Sigmoid colon (tissue), 4 donors: ENCODE measurements at regions not wholly inside any gene's neighbourhood (a gene's known extent, or its start where the extent isn't known, plus 50 kb on each side); places are given as distances from the start of the nearest gene placed in this dataset.

Source experiments
- EP300 ChIP-seq, 4 donors: sonication (generic); formaldehyde crosslinking; IDR thresholded peaks; one replicate each; pipeline ENCODE4 v1.6.1; 2017; ENCODE audit warnings: antibody characterized with exemption in 4 of 4
- POLR2A ChIP-seq, 2 donors: fragments of 450-650 bp; IDR thresholded peaks; one replicate each; pipeline ENCODE4 v1.6.1; 2016; ENCODE audit warnings: antibody characterized with exemption in 2 of 2, mild to moderate bottlenecking in 2 of 2, moderate library complexity in 2 of 2
- POLR2AphosphoS5 ChIP-seq, 4 donors: sonication (generic); formaldehyde crosslinking; IDR thresholded peaks; one replicate each; pipeline ENCODE4 v1.6.1; 2017; ENCODE audit warnings: antibody characterized with exemption in 4 of 4
- TF ChIP-seq, protein P1 (sequence below), 4 experiments: fragments of 450-650 bp in 3 of 4; fragments of 200-600 bp in 1 of 4; IDR thresholded peaks; one replicate each; pipeline ENCODE4 v1.5.1; 2016 to 2019; ENCODE audit warnings: antibody characterized with exemption in 4 of 4, mild to moderate bottlenecking in 3 of 4, moderate library complexity in 2 of 4

- TF ChIP-seq POLR2A (IDR thresholded peaks at IDR 0.05) (no peak), EP300 (IDR thresholded peaks at IDR 0.05) (no peak), POLR2AphosphoS5 (IDR thresholded peaks at IDR 0.05) (no peak)
- TF ChIP-seq, protein P1, sequence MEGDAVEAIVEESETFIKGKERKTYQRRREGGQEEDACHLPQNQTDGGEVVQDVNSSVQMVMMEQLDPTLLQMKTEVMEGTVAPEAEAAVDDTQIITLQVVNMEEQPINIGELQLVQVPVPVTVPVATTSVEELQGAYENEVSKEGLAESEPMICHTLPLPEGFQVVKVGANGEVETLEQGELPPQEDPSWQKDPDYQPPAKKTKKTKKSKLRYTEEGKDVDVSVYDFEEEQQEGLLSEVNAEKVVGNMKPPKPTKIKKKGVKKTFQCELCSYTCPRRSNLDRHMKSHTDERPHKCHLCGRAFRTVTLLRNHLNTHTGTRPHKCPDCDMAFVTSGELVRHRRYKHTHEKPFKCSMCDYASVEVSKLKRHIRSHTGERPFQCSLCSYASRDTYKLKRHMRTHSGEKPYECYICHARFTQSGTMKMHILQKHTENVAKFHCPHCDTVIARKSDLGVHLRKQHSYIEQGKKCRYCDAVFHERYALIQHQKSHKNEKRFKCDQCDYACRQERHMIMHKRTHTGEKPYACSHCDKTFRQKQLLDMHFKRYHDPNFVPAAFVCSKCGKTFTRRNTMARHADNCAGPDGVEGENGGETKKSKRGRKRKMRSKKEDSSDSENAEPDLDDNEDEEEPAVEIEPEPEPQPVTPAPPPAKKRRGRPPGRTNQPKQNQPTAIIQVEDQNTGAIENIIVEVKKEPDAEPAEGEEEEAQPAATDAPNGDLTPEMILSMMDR (IDR thresholded peaks at IDR 0.05), result no peak
Observed at GRCh38 chr6:12505486-12505885, 211.1 kb upstream of the PHACTR1 start.
